ENCODE measurements at regions not wholly inside any gene's neighbourhood (a gene's known extent, or its start where the extent isn't known, plus 50 kb on each side); places are given as distances from the start of the nearest gene placed in this dataset.

DNA sequence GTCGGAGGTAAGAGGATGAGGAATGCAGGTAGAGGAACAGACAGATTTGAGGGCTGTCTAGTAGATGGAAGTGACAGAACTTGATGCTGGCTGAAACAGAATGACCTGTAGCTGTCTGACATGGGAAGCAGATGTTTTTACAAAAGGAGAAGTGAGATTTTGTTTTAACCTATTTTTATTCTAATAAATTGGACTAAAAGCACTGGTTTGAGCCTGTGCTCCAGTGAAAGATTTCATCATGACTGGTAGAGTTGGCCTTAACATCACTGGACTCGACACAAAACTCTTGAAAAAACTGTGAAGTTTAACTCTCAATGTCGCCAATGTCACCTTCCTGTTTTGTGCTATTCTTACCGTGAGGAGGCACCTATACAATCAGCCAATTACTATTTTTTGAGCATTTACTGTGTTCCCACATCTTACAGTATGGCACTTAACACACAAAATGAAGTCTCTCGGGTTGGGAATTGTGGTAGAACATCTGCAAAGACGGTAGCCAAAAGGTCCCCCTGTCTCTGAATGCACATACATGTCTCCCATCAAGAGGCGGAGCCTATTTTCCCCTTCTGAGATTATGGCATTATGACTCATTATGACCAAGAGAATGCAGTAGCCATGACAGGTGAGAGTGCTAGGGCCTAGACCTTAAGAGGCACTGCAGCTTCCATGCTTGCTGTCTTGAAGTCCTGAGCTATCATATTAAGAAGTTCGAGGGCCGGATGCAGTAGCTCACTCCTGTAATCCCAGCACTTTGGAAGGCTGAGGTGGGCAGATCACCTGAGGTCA is 93.2 kb downstream of the FOXF2 start:
- DNase-seq (ENCODE audit: low read depth): no peak

- no peak for DNase-seq (ENCODE audit: low read depth)
Measured at GRCh38 chr6:1485678-1486077, 96.3 kb downstream of the FOXF2 start.

DNA sequence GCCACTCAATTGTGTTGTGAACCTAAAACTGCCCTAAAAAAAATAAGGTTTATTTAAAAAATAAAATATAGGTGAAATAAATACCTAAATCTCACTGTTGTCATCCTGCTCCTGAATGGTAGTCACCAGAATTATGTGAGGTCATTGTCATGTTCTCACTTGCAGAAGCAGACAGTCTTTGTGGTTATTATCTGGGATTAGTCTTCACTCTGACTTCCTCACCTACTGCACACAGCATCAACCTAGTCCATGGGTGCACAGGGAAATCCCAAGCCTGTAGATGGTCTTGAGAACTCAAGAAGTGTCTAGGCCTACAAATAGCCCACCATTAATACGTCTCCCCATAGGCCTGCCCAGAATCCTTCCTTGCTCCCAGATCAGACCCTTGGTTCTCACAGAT is 97.0 kb downstream of the FOXF2 start:
- DNase-seq (ENCODE audit: low read depth): no peak

DNA sequence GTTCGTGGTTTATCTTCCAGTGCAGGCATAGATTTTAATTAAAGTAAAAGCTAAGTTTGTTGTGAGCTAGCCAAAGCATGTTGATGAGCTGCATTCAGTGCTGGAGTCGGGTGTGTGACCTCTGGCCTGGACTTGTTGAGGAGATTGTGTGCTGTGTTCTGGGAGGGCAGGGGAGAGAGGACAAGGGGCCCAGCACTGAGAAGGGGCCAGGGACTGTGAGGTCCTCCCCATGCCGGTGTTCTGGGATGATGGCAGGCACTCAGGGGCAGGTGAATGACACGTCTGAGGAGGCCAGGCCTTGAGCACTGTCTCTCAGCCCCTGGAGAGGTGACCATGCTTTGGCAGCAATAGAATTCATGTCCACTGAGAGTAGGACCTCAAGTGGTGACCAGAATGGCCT is 97.9 kb downstream of the FOXF2 start:
- DNase-seq (ENCODE audit: low read depth): no peak

GRCh38 chr6:1491025-1491424 is 101.6 kb downstream of the FOXF2 start:
- DNase-seq (ENCODE audit: low read depth): no peak

DNA sequence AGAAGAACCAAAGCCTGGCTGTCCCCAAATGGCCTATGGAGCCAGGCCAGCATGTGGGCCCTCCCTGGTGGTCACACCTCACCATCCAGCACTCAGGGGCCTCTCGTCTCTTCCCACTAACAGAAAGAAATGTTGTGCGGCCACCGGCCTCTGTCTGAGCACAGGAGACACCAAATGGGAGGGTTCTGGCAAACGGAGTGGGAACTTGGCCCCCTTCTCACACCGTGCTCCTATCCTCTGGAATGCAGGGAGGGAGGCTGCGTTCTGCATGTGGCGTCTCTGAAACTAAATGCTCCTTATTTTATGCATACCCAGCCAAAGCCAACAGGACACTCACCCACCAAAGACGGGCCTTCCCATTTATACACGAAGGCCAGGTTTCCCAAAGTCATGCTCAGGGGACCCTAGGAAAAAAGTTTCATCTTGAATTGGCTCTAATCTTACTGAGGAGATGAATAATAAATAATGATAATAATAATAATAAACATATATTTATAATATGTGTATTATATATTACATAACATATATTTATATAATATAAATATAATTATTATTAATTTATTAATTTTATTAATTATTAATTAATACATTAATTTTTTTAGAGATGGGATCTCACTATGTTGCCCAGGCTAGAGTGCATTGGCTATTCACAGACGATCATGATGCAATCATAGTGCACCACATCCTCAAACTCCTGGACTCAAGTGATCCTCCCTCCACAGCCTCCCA is 102.4 kb downstream of the FOXF2 start:
- no peak for DNase-seq (ENCODE audit: low read depth)

DNA sequence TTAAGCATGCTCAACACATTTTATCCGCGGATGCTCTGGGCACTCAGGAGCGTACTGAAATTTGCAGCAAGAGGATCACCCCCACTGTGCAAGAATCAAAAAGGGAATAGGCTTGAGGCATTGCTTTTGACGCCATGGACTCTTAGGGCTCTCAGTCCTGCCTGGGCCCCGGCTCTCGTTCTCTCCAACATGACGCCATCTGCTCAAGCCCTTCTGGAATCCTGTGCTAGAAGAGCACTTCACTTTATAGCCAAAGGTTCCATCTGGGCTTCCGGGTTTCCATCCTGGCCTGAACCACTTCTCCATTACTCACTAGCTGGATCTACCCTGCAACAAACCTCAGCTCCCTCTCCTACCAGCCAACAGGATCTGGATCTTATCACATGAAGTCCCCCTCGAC is 105.3 kb downstream of the FOXF2 start:
- DNase-seq (ENCODE audit: low read depth): no peak

GRCh38 chr6:1495344-1495743 is 106.0 kb downstream of the FOXF2 start:
- DNase-seq (ENCODE audit: low read depth): no peak

- DNase-seq (ENCODE audit: low read depth): no peak
Measured at GRCh38 chr6:1496092-1496491, 106.7 kb downstream of the FOXF2 start.

GRCh38 chr6:1496836-1497760 is 107.7 kb downstream of the FOXF2 start:
- DNase-seq (ENCODE audit: low read depth): no peak

DNA sequence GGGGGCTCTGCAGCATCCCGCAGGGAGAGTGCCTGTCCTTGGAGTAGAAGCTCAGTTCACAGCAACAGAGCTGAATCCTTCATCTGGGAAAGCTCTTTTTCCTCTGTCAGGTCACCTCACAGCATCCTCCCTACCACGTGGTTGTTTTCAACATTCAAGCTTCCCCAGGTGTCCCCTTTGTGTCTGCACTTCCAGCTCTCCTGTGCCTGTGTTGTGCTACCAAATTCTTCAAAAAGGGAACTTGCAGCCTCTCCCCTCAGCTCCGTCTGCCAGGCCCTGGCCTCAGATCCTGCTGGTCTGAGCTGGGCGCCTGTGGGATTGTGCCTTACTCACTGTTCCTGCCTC is 108.4 kb downstream of the FOXF2 start:
- DNase-seq (ENCODE audit: low read depth): no peak

DNA sequence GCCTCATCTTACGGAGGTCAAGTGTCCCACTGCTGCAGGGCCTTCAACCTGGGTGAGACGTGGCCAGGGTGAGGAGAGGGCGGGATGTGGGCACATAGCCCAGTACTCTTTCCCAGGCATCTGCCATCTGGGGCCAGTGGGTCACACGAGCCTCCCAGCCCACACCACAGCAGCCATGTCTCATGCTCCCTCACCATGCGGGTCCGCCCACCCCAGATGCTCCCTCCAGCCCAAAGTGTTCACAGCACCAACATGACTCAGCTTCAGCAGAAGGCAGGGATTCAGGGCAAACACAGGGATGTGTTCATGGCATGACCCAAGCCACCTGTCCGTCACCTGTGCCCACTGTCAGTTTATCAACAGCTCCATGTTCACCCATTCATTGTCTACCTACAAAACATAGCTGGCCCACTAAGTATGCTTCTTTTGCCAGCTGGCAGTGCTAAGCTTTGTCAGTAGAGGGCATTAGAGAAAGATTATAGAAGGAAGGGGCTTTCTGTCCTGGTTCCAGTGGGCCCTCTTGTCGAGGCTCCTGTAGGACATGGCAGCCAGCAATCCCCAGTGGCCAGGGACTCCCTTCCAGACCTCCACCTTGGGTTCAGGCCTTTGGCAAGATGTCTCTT is 109.2 kb downstream of the FOXF2 start:
- no peak for DNase-seq (ENCODE audit: low read depth)

GRCh38 chr6:1499777-1500176 is 109.9 kb upstream of the FOXC1 start:
- DNase-seq (ENCODE audit: low read depth): no peak

- DNase-seq (ENCODE audit: low read depth): no peak
Measured at GRCh38 chr6:1500913-1501312, 108.8 kb upstream of the FOXC1 start.

GRCh38 chr6:1502041-1502440 is 107.7 kb upstream of the FOXC1 start:
- DNase-seq (ENCODE audit: low read depth): no peak

DNA sequence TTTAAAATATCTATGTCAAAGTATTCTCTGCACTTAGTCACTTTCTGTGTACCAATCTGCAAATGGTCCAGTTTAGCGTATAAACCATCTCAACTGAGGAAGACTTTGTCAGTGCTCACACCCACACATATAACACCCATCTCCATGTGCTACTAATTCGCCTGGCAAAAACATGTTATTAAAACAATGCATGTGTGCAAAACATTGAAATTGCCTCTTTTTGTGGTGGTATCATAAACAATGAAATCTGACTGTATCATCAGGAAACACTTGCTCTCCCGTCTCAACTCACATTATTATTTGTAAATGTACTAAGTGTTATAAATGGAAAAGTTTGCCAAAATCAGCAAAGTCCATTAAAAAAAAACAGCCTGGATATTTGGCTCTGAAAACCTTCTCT is 105.9 kb upstream of the FOXC1 start:
- no peak for DNase-seq (ENCODE audit: low read depth)

DNA sequence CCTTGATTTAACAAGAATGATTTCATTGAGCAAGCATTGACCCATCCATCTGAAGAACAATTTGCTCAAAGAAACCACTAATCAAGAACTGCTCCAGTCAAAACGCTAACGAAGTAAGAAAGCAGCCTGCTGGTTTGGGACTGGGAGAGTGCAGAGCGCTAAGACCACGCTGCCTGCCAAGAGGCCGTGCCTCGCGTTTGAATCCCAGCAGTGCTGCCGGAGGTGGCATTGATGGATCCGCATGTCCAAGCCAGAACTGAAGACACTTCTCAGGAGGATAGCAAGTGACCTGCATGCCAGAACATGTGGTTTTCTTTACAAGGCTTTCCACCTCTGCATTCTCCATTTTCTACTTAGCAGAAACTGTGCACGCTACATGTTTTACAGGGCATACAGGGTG is 105.2 kb upstream of the FOXC1 start:
- no peak for DNase-seq (ENCODE audit: low read depth)

GRCh38 chr6:1507251-1507650 is 102.5 kb upstream of the FOXC1 start:
- no peak for DNase-seq (ENCODE audit: low read depth)

- no peak for DNase-seq (ENCODE audit: low read depth)
Measured at GRCh38 chr6:1509241-1509640, 100.5 kb upstream of the FOXC1 start.

DNA sequence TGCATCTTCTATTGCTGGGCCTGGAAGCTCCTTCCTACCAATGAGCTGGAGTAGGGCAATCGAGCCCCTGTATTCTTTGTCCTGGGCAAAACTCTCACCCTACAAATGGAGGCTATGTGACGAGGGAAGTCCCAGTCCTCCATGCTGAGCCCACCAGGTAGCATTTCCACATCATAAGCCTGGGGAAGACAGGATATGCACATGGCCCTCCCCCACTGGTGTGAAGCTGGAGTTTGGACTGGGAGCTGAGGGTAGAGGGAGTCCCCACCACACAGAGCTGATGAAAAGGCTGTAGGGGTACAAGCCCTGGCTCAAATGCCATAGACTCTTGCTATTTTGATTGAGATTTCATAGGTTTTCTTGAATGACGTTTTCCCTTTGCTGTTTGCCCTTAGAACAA is 99.5 kb upstream of the FOXC1 start:
- no peak for DNase-seq (ENCODE audit: low read depth)

GRCh38 chr6:1513215-1513780 is 96.4 kb upstream of the FOXC1 start:
- no peak for DNase-seq (ENCODE audit: low read depth)

DNA sequence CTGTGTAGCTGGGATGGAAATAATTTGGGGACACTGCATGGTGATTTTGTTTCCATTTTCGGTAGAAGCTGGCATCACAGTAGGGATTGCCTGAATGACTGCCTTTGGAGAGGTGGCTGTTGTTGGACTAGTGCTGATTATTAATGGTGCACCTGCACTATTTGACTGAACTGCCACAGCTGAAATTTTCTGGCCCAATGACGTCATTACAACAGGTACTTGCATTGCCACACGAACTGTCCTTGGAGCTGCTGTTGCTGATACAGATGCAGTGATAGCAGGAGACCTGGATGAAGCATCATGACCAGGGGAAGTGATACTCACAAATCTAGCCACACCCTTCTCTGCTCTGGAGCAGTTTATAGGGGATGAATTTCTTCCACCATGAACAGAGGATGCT is 95.6 kb upstream of the FOXC1 start:
- no peak for DNase-seq (ENCODE audit: low read depth)
